RKO (cell line): ENCODE measurements at regions not wholly inside any gene's neighbourhood (a gene's known extent, or its start where the extent isn't known, plus 50 kb on each side); places are given as distances from the start of the nearest gene placed in this dataset.
"Not testable (repeated sequence)": the region's sequence is repeated elsewhere in the genome, so short reads cannot be mapped to it uniquely, and the experiment has no call there.

Experiments used
- DNase-seq: peaks from one replicate; pipeline ENCODE4 v3.0.0-alpha.2; 2016; ENCODE audit warnings: low spot score

- no peak for DNase-seq
Measured at GRCh38 chr2:242047963-242048362, 178.4 kb downstream of the RTP5 start.

DNA sequence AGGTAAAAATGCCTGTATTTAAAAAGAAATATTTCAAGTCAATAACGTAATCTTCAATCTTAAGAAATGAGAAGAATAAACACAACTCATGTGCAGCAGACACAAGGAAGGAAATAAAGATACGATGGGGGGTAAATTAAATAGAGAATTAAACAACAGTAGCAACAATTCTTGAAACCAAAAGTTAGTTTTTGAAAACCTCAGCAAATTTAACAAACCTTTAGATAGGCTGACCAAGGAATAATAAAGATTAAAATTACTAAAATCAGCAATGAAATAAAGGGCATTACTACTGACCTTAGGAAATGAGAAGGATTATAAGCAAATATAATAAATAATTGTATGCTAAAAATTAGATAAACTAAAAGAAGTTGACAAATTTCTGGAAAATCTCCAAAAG is 178.9 kb downstream of the RTP5 start:
- DNase-seq, result no peak

DNA sequence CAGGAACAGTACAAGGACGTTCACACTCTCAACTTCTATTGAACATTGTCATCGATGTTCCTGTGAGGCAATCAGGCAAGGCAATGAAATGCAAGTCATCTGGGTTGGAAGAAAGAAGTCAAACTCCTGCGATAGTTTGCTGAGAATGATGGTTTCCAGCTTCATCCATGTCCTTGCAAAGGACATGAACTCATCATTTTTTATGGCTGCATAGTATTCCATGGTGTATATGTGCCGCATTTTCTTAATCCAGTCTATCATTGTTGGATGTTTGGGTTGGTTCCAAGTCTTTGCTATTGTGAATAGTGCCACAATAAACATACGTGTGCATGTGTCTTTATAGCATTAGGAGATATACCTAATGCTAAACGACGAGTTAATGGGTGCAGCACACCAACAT is 180.0 kb downstream of the RTP5 start:
- DNase-seq, result not testable (repeated sequence)

- DNase-seq, result no peak
Measured at GRCh38 chr2:242051463-242051862, 181.9 kb downstream of the RTP5 start.

DNA sequence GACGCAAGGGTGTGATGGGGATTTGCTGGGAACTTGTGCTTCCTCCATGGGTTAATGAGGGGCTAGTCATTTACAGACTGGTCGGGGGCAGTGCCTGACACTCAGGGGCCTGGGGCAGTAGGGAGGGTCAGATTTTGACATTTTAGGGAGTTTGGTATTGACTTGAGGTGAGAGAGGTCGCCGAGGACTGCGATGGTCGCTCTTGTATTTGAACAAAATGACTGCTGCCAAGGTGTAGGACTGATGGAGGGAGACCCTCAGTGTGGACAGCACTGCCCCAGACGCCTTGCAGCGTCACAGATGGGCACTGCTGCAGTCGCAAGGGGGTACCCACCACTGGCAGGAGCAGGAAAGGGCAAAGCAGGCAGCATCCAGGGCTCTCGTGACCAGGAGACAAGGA is 182.9 kb downstream of the RTP5 start:
- DNase-seq, result no peak

GRCh38 chr2:242053921-242054320 is 184.4 kb downstream of the RTP5 start:
- no peak for DNase-seq

GRCh38 chr2:242054406-242054805 is 184.9 kb downstream of the RTP5 start:
- no peak for DNase-seq

DNA sequence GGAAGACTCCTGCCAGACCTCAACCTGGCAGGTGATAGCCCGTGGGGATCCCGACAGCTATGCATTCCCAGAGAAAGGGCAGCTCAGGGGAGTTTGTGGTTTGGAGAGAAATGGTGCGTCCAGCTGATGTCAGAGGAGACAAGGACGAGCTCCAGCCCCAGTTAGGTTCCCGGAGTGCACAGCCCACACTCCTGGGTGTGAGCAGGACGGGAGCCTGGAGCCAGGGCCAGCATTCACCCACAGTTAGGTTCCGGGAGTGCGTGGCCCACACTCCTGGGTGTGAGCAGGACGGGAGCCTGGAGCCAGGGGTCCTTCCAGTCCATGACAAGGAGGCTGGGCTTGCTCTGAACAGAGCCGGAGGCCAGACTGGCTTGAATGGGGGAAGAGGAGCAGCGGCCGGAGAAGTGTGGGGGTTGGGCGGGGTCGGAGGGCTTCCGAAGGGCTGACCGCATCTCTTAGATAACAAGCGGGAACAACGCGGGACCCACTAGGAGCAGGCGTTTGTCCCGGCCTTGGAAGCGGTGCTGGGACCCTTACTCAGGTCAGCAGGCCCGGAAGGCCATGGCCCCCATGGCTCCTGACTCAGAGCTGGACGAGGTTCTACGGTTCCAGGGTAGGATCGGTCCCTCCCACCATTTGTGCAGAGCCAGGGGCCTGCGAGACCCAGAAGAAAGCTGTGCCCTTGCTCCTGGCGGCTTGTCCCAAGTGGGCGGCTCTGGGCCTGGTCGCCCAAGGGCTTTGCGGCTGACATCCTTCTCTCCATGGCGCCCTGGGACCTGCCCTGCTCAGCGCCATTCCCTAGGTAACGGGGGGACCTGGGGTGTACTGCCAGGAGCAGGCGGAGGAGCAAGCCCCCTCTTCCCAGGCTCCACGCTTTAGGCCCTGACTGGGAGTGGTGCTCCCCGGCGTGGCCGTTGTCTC is 185.6 kb downstream of the RTP5 start:
- DNase-seq, result no peak

DNA sequence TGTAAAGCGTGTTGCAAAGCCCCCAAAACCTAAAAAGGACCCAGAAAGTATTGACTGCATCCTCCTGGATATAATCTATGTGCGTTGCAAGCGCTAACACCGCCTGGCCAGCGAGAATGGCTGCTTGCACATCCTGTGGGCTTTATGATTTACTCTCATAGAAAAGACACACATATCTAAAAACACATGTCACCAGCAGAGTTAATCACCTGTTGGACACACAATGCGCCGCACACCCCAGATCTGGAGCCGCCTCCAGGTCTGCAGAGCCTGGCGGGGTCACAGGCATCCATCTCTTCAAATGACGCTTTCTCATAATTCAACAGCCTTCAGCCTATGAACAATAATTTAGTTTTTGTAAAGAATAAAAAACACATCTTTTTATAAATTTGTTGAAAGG is 186.5 kb downstream of the RTP5 start:
- DNase-seq, result no peak

DNA sequence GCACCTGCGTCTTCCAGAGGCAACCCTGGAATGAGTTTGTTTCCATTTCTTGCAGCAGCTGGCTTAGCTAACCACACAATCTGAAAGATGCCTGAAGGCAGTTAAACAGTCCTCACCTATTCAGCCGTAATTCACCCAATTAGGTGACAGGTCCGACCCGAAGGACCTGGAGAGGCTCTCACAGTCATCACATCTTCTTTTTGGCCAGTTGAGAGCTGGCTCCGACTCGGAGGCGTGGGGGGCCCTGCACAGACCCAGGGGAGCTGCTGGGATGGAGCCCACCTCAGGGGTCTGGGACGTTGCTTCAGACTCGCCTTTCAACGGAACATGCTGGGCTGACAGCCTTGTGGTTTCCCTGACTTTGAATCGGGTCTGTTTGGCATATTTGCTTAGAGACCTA is 187.3 kb downstream of the RTP5 start:
- no peak for DNase-seq

GRCh38 chr2:242057379-242058040 is 188.0 kb downstream of the RTP5 start:
- DNase-seq, result no peak

- DNase-seq, result no peak
Measured at GRCh38 chr2:242058116-242058680, 188.7 kb downstream of the RTP5 start.

DNA sequence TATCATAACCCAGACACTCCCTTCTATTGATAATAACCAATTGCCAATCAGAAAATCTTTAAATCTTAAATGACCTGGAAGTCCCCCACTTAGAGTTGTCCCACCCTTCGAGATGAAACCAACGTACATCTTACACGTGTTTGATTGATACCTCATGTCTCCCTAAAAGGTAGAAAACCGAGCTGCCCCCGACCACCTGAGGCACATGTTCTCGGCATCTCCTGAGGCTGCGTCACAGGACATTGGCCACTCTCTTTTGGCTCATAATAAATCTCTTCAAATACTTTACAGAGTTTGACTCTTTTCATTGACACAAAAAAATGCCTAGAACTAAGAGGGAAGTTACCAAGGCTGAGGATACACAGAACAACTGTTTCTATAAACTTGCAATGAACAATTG is 190.0 kb downstream of the RTP5 start:
- no peak for DNase-seq

DNA sequence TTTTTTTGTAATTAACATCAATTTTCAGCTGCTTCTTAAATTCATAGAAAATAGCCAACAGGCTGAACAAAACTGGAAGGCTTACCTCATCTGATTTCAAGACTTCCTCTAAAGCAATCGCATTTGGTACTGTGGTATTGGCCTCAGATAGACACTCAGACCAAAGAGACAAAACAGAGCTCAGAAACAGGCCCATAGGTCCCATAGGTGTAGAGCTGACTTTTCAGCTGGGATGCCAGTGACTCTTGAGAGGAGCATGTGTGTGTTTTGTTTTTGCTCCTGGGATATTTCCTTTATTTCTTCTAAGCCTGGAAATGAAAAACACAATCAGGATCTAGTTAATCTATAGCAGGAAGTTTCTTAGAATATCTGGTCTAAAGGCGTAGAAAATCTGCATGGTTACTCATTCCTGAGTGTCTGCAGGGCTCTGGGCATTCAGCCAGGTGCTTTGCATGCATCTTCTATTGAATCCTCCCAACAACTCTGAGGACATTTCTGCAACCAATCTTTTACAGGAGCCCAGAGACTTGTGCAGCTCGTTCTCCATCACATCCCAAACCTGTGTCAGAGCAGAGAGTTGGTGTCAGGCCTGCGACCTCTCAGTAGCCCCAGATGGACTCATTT is 190.8 kb downstream of the RTP5 start:
- no peak for DNase-seq

DNA sequence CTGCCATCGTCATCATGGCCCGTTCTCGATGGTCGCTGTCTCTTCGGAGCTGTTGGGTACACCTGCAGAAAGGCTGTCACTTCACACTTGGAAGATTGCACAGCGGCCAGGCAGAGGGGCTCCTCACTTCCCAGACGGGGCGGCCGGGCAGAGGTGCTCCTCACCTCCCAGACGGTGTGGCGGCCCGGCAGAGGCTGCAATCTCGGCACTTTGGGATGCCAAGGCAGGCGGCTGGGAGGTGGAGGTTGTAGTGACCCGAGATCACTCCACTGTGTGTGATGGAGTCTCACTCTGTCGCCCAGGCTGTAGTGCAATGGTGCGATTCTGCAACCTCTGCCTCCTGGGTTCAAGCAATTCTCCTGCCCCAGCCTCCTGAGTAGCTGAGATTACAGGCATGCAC is 192.4 kb downstream of the RTP5 start:
- not testable (repeated sequence) for DNase-seq

- DNase-seq, result no peak
Measured at GRCh38 chr2:242063436-242063835, 193.9 kb downstream of the RTP5 start.

DNA sequence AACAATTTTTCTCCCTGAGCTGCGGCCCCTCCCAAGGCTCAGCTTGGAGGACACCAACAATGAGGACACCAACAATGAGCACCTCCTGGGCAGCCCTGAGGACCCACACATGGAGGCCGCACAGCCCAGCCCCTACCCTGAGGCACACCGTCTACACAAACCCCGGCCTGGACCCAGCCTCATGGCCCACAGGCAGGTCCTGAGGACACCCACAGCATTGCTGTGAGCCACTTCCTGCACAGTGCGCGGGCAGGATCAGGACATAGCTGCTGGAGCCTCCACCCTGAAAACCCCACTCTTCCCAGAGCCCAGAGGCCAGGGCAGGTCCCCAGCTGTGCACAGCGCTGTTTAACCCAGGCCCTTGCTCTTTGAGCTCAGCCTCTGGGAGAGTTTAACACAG is 194.3 kb downstream of the RTP5 start:
- no peak for DNase-seq

- no peak for DNase-seq
Measured at GRCh38 chr2:242064364-242065250, 195.1 kb downstream of the RTP5 start.

DNA sequence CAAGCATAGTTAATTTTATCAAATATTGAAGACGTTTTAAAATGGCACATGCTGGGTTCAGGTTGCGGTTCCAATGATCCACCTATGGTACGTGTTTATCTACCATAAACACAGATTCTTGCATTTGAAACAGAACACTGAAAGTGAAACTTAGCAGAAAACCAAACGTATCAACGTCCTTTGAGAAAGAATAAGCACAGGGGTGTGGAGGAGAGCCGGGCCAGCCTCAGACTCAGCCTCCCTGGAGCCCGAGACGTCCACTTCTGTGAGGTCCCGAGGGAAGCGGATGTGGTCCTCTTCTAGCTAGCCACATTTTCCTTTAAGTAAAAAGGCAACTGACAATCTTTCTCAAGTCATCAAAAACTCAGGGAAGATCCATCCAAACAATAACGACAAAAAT is 195.9 kb downstream of the RTP5 start:
- no peak for DNase-seq

GRCh38 chr2:242069018-242069417 is 199.5 kb downstream of the RTP5 start:
- no peak for DNase-seq

GRCh38 chr2:242069938-242070395 is 200.4 kb downstream of the RTP5 start:
- DNase-seq, result not testable (repeated sequence)

- DNase-seq, result not testable (repeated sequence)
Measured at GRCh38 chr2:242070726-242071125, 201.2 kb downstream of the RTP5 start.
